ENCODE measurements at regions not wholly inside any gene's neighbourhood (a gene's known extent, or its start where the extent isn't known, plus 50 kb on each side); places are given as distances from the start of the nearest gene placed in this dataset.
"Not testable (repeated sequence)": the region's sequence is repeated elsewhere in the genome, so short reads cannot be mapped to it uniquely, and the experiment has no call there.

- H3K27me3 ChIP-seq (ENCODE audit: control insufficient read depth, insufficient read depth, low read length); H3K9me3 ChIP-seq (replicated peaks; ENCODE audit: low read length); H3K4me3 ChIP-seq (ENCODE audit: low read length); H3K4me2 ChIP-seq (ENCODE audit: low read length); H3K36me3 ChIP-seq (ENCODE audit: insufficient read depth, low read length); H3K4me1 ChIP-seq (ENCODE audit: control insufficient read depth, insufficient read depth, low read length); H3K9ac ChIP-seq (ENCODE audit: low read depth, low read length): not testable (repeated sequence)
These were observed 67.8 kb upstream of the GBE1 start for GRCh38 chr3:81829272-81829671.

- no peak overlapping the region for H3K4me2 ChIP-seq (ENCODE audit: low read length)
- H3K4me1 ChIP-seq (ENCODE audit: control insufficient read depth, insufficient read depth, low read length), result no peaks in the 10 kb centered on the region
- no peak overlapping the region for H3K4me3 ChIP-seq (ENCODE audit: low read length)
- no peak overlapping the region for H3K9ac ChIP-seq (ENCODE audit: low read depth, low read length)
- H3K27me3 ChIP-seq (ENCODE audit: control insufficient read depth, insufficient read depth, low read length), result no peaks in the 10 kb centered on the region
- no peaks in the 10 kb centered on the region for H3K36me3 ChIP-seq (ENCODE audit: insufficient read depth, low read length)
- no peaks in the 10 kb centered on the region for H3K9me3 ChIP-seq (replicated peaks; ENCODE audit: low read length)
These were observed 62.5 kb upstream of the GBE1 start for GRCh38 chr3:81823882-81824395.

DNA sequence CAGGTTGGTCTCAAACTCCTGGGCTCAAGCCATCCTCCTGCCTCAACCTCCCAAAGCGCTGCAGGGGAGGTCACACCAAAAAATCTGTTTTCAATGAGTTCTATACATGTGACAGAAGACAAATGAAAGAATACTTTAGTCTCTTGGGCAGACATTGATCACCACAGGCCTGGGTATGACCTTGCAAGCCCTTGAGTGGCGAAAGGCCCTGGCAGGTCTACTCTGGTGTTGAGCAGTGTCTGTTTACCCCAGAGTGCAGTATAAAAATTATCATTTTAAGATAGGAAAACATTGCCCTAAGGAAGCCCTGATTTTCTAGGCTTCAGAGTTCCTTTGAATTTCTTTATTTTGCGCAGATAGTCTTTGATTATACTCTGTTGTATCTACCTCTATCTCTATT lies 61.6 kb upstream of the GBE1 start:
- H3K4me3 ChIP-seq (ENCODE audit: low read length), result no peak overlapping the region
- H3K27me3 ChIP-seq (ENCODE audit: control insufficient read depth, insufficient read depth, low read length), result no peaks in the 10 kb centered on the region

DNA sequence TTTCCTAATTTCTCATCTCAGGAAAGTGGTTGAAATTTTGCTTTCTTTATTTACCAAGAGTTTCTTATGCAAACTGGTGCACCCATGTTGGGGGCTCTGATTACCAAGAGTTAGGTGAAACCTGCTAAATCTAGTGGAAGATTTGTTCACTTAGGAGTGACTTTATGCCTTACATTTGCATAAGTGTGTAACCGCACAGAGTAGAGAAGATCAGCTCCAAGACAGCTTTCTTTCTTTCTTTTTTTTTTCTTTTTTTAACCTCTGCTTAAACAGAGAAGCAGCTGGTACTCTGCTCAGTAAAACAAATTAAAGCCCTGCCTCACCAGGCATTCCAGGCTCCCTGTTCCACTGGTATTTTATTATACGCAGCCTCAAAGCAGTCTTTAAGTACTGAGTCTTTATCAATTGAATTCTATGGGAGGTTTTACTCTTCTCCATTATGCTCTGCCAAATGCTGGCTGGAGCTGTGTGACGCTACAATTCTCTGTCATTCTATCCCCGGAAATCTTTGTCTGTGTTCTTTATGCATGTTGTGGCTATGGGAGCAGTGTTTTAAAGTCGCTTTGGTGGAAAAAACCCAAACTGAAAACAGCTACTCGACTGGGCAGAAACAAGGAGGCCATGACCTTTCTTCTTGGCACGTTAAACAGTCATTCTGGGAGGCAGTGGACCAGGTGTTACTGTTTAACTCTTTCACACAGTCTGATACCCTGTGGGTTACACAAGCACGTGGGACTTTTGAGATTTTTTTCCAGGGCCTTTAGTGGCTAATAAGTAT lies 55.2 kb upstream of the GBE1 start:
- H3K27me3 ChIP-seq (ENCODE audit: control insufficient read depth, insufficient read depth, low read length), result no peaks in the 10 kb centered on the region

More for the DNA sequence above, 61.6 kb upstream of the GBE1 start:
- Histone ChIP-seq H3K4me1 (ENCODE audit: control insufficient read depth, insufficient read depth, low read length) (no peaks in the 10 kb centered on the region), H3K36me3 (ENCODE audit: insufficient read depth, low read length) (no peaks in the 10 kb centered on the region), H3K4me2 (ENCODE audit: low read length) (no peak overlapping the region), H3K9me3 (replicated peaks; ENCODE audit: low read length) (no peaks in the 10 kb centered on the region), H3K9ac (ENCODE audit: low read depth, low read length) (no peak overlapping the region)

DNA sequence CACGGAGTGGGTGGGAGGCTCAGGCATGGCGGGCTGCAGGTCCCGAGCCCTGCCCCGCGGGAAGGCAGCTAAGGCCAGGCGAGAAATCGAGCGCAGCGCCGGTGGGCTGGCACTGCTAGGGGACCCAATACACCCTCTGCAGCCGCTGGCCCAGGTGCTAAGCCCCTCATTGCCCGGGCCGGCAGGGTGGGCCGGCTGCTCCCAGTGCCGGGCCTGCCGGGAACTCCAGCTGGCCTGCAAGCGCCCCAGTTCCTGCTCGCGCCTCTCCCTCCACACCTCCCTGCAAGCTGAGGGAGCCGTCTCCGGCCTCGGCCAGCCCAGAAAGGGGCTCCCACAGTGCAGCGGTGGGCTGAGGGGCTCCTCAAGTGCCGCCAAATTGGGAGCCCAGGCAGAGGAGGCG lies 50.7 kb upstream of the GBE1 start:
- H3K27me3 ChIP-seq (ENCODE audit: control insufficient read depth, insufficient read depth, low read length); H3K4me2 ChIP-seq (ENCODE audit: low read length); H3K9ac ChIP-seq (ENCODE audit: low read depth, low read length); H3K9me3 ChIP-seq (replicated peaks; ENCODE audit: low read length); H3K4me3 ChIP-seq (ENCODE audit: low read length); H3K36me3 ChIP-seq (ENCODE audit: insufficient read depth, low read length); H3K4me1 ChIP-seq (ENCODE audit: control insufficient read depth, insufficient read depth, low read length): not testable (repeated sequence)

More for the DNA sequence above, 55.2 kb upstream of the GBE1 start:
- H3K9me3 ChIP-seq (replicated peaks; ENCODE audit: low read length), result no peaks in the 10 kb centered on the region
- peaks cover 5% of the 10 kb centered on the region for H3K4me1 ChIP-seq (ENCODE audit: control insufficient read depth, insufficient read depth, low read length)
- H3K4me3 ChIP-seq (ENCODE audit: low read length), result no peak overlapping the region
- H3K4me2 ChIP-seq (ENCODE audit: low read length), result no peak overlapping the region
- no peak overlapping the region for H3K9ac ChIP-seq (ENCODE audit: low read depth, low read length)
- no peaks in the 10 kb centered on the region for H3K36me3 ChIP-seq (ENCODE audit: insufficient read depth, low read length)

Measured in skeletal muscle satellite cell (primary cell).